Amniotic epithelial cell (primary cell): ENCODE measurements at regions not wholly inside any gene's neighbourhood (a gene's known extent, or its start where the extent isn't known, plus 50 kb on each side); places are given as distances from the start of the nearest gene placed in this dataset.

ENCODE experiments used
- DNase-seq: peaks from one replicate; pipeline ENCODE4 v3.0.0-alpha.2; 2010; ENCODE audit warnings: low read depth

- DNase-seq = no peak
These were observed 257.3 kb upstream of the IGF1R start for GRCh38 chr15:98390946-98391530.

- DNase-seq = no peak
These were observed 256.8 kb upstream of the IGF1R start for GRCh38 chr15:98391568-98391967.

DNA sequence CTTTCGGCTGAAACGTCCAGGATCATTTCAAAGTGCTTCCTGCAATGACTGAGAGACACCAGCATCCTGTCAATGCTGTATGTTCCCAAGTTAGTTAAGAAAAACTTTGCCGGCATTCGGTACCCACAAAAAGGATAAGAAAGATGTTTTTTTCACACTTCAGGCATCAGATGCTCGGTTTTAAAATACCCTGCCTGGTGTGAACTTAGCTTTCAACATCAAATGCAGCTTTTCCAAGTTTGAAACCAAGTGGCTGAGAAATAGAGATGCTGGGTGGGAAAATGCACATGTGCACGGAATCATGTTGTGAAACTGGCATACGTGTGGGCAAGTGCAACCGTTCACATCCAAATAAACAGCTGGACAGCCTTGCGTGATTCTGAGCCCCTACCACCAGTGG, 254.9 kb upstream of the IGF1R start:
- no peak for DNase-seq

DNA sequence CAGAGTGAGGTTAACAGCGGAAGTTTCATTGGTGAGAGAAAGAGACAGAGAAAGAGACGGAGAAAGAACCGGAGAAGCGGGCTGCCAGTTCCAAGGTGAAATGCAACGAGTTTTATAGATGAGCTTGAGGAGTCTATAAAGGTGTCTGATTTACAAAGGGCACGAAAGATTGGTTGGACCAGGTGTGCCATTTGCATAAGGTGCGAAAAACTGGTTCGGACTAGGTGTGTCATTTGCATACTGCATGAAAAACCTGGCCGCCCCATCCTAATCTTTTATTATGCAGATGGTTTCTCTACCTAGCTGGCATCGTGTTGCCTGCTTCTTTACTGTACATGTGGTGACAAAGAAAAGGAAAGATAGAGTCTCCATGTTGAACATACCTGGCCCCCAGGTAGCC, 253.8 kb upstream of the IGF1R start:
- DNase-seq = no peak

- no peak for DNase-seq
These were observed 252.2 kb upstream of the IGF1R start for GRCh38 chr15:98395974-98396610.

DNA sequence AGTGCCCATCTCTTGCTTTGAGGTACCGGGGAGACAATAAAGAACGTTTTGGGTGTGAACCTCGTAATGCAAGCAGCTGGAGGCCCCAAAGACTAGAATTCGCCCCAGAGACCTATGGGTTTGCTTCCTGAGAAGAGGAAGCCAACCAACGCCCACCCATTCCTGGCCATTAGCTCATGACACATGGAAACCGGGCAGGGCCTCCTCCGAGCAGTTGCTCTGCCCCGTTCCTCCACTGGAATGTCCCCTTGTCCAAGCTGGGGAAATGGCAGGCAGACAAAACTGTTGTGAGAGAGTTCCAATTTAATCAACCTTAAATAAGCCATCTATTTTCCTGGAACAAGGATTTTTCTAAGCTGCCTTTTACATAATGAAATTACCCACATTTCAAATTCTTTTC, 250.9 kb upstream of the IGF1R start:
- no peak for DNase-seq

GRCh38 chr15:98398056-98398455, 250.3 kb upstream of the IGF1R start:
- DNase-seq = no peak

- no peak for DNase-seq
These were observed 249.5 kb upstream of the IGF1R start for GRCh38 chr15:98398886-98399285.

DNA sequence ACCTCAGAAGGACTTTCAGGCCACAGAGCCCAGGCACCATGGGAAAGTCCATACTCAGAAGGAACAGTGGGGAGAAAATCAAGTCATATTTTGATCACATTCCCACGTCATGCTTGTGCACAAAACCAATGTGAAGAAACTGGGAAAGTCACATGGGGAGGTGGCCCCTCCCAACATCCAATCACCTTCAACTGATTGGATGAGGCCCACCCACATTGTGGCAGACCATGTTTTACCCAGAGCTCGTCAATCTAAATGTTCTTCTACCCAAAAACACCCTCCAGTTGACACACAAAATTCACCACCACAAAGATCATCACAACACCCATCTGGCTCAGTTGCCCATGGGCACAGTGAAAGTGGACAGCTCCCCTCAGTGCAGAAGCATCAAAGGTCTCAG, 248.2 kb upstream of the IGF1R start:
- no peak for DNase-seq

DNA sequence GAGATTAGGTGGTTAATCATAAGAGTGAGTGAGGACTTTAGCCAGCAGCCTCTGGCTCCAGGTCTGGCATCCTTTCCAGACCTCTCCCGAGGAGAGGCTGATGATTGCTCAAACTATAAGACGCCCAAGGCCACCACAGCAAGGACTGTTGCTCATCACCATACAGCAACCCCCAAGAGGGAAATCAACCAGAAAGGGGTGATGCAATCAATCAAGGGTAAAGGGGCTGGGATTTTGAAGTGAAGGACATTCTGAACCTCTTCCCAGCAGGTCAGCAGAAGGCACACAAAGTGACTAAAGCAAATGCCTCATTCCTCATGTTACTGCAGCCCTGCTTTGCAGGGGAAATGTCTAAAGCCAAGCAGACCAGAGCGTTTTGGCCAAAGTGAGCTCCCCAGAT, 247.3 kb upstream of the IGF1R start:
- no peak for DNase-seq

- no peak for DNase-seq
These were observed 245.9 kb upstream of the IGF1R start for GRCh38 chr15:98402486-98402885.

- DNase-seq = no peak
These were observed 245.2 kb upstream of the IGF1R start for GRCh38 chr15:98403169-98403568.

GRCh38 chr15:98403569-98403968, 244.8 kb upstream of the IGF1R start:
- DNase-seq = no peak

GRCh38 chr15:98405013-98405412, 243.3 kb upstream of the IGF1R start:
- DNase-seq = no peak

DNA sequence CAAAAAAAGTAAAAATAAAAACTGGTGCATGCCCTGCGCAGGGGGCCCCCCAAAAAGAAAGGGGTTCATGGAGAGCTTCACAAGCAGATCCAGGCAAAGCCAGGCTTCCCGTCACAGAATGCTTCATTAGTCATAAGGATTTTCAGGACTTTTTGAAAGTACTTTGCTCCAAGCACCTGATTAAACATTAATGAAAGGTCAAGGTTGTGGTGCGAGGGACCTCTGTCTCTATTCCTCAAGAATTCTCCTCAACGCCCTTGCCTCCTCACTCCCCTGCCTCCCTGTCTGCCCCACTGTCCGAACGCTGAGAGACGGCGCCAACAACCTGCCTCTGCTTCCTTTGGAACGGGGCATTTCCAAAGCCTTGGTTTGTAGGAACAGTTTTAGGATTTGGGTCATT, 240.1 kb upstream of the IGF1R start:
- DNase-seq = no peak

- DNase-seq = no peak
These were observed 238.0 kb upstream of the IGF1R start for GRCh38 chr15:98410328-98410727.

DNA sequence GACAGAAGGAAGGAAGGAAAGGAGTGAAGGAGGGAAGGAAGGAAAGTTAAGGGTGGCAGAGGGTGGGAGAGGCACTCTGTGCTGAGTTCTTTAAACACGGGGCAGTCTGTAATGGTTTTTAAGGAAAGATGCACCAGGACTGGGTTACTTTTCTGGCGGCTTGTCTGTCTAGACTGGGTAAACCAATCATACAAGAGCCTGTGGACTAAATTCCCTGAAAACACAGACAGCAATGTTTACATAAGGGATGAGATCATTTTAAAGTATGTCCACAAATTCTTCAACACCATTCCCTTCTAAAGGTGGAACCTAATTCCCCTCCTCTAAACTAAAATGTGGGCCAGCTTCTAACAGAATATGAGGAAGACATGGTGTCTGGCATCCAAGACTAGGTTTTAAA, 235.5 kb upstream of the IGF1R start:
- DNase-seq = no peak

DNA sequence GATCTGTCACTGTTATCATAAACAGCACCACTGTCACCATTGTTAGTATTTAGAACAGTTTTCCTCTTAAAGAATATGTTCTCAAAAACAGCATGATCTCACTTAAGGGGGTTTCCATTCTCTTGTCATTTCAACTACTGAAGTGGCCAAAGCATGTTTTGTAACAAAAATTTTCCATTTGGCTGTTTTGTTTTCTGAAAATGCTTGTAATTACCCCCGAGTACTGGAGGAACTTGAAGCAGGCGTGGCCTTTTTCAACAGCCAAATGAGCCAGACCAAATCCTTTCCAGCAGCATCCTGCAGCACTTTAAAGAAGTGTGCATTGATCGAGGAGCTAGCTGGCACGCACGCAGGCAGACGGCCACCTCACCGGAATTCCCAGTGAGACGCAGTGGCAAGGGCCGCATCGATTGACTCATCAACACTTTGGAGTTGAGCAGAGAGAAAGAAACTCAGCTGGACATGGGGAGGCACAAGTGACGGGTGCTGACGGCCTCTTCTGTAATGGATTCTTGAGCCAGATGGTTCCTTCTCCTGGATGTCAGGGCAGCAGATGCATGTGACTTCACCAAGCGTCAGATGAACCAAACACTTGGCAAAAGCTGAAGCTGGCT, 234.3 kb upstream of the IGF1R start:
- DNase-seq = no peak

DNA sequence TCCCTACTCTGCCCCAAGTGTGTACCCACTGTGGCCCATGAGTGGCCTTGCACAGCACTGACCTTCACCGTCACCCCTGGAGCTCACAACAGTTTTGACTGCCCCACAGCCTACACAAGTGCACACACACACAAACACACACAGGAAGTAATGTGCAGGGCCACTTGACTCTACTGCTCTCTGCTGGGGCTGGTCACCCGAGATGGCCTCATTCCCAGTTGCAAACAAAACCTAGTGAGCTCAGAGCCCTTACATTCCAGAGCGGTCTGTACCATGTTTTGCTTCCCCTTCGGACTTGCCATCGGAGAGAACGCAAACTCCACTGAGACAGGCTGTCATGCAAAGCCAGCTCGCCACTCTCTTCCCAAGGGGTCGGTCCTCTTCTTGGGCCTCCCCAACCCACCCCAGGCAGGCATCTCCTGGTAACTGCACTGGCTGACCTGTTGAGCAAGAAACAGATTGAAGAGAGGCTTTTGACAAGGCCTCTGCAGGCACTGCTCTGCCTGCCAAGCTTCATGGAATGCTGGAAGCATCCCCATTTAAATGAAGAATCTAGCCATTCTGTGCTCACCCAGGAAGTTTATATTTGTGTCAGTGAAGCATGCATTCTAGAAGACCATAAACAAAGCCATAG, 232.0 kb upstream of the IGF1R start:
- DNase-seq = no peak

- DNase-seq = no peak
These were observed 231.0 kb upstream of the IGF1R start for GRCh38 chr15:98417346-98417745.

DNA sequence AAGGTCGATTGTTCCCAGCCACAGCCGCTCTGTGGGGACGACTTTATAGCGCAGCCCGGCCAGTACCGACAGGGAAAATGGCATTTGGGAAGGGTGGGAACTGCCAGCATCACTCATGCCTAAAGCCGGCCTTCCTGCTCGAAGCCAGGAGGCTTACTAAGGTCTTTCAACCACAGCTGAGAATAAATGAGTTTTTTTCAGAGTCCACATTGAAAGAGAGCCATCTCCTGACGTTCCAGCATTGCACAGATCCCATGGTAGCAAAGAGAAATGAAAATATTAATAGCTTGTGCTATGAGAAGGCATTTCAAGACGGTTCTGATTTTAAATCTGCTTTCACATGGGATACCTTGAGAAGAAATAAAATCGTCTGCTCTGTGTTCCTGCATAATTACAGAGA, 230.2 kb upstream of the IGF1R start:
- no peak for DNase-seq

DNA sequence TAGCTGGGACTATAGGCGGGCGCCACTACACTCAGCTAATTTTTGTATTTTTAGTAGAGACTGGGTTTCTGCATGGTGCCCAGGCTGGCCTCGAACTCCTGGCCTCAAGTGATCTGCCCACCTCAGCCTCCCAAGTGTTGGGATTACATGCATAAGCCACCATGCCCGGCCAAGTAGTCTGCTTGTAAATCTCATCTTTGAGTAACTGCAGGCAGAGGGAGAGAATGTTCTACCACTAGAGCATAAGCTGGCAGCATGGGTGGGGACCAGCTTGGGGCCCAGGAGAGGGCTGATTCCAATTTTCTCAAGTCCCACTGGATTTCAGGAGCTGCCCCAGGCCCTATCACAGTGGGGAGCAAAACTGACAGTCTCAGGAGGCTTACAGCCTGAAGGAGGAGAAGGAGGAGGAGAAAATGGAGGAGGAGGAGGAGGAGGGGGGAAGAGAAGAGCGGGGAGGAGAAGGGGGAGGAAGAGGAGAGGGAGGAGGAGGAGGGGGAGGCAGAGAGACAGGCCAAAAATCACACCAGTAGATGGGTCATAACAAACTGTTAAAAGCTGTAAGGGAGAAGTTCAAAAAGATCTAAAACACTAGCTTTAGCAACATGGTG, 229.1 kb upstream of the IGF1R start:
- no peak for DNase-seq

DNA sequence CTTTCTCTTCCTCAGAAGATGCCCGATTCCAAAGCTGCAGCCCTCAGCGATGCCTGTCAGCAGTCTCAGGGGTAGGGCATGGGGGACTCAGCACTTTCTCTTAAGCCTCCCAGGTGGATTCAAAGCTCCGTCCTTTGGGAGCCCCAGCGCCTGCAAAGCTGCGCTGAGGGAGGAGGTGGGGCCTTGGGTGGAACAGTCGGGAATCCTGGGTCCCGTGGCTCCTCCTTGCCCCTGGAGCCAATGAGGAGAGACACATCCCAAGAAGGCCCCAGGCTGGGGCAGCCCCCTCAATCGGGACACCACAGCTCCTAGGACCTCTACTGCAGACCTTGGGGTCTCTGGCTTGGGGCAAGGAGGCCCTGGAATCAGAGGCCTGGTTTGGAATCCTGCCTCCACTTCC, 227.5 kb upstream of the IGF1R start:
- DNase-seq = no peak
